Fibroblast of the aortic adventitia (primary cell): ENCODE measurements at regions not wholly inside any gene's neighbourhood (a gene's known extent, or its start where the extent isn't known, plus 50 kb on each side); places are given as distances from the start of the nearest gene placed in this dataset.
"Not testable (repeated sequence)": the region's sequence is repeated elsewhere in the genome, so short reads cannot be mapped to it uniquely, and the experiment has no call there.

Experiments
- DNase-seq: peaks from one replicate; pipeline ENCODE4 v3.0.0-alpha.2; 2010; ENCODE audit warnings: low read depth
- H3K4me3 ChIP-seq: 2 replicates; pipeline ENCODE4 v1.5.1; 2011; ENCODE audit warnings: low read depth, mild to moderate bottlenecking, control low read depth, low read length, moderate library complexity
- TF ChIP-seq, protein P1 (sequence below): IDR thresholded peaks from 2 replicates; pipeline ENCODE4 v1.5.1; 2011; ENCODE audit warnings: mild to moderate bottlenecking, low read length, control low read depth, inconsistent platforms; ENCODE audit not compliant: insufficient read depth

DNA sequence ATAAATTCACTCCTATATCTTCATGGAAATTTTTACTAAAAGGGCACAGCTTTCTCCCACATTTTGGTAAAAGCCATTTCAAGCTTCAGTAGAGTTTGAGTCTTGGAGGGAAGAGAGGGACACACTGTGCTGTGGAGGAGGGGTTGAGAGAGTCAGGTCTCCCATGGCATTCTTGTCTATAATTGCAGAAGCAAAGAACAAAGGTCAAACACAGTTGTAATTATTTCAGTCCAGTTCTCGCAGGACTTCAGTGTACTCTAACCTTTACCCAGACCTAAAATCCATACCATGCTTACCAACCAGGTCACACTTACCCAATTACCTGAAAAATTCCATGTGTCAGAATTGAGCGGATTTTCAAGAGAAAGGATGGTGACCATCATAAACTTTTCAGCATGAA is 298.4 kb downstream of the XPNPEP1 start:
- DNase-seq: no peak
- H3K4me3 ChIP-seq: no peak overlapping the region
- TF ChIP-seq, protein P1, sequence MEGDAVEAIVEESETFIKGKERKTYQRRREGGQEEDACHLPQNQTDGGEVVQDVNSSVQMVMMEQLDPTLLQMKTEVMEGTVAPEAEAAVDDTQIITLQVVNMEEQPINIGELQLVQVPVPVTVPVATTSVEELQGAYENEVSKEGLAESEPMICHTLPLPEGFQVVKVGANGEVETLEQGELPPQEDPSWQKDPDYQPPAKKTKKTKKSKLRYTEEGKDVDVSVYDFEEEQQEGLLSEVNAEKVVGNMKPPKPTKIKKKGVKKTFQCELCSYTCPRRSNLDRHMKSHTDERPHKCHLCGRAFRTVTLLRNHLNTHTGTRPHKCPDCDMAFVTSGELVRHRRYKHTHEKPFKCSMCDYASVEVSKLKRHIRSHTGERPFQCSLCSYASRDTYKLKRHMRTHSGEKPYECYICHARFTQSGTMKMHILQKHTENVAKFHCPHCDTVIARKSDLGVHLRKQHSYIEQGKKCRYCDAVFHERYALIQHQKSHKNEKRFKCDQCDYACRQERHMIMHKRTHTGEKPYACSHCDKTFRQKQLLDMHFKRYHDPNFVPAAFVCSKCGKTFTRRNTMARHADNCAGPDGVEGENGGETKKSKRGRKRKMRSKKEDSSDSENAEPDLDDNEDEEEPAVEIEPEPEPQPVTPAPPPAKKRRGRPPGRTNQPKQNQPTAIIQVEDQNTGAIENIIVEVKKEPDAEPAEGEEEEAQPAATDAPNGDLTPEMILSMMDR: no peak

DNA sequence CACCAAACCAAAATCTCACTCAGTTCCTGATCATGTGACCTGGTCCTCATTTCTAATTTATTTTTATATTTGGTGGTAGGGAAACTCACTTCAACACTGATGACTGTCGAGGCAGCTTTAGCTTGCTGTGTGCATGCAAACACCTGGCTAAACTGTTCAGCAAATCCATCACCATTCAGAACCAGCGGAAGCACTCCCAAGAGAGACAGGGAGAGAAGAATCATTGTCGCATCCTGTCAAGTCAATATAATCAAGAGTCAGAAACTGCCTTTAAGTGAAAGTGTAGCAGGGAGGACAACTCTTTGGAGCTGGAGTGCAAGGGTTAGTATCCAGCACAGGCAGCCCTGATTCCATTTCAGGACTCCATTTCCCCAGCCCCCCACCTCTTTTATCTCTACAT is 300.7 kb downstream of the XPNPEP1 start:
- no peak for DNase-seq
- TF ChIP-seq, protein P1: no peak
- no peak overlapping the region for H3K4me3 ChIP-seq

DNA sequence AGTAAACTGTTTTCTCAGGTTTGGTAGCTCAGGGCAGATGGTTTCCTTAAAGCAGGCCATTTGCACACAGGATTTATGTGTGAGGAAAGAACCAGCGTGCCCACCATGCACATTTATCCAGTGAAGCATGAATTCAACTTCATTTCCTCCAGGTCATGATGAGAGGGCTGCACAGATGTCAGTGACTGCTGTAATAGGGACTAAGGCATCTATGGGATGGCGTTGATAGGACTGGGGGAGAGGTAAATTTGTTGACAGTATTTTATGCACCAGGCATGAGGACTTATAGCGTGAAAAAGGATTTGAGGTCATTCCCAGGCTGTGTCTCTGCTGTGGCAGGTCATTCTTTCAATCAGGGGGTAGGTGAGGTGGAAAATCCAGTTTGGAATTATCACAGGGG is 302.9 kb downstream of the XPNPEP1 start:
- TF ChIP-seq, protein P1: no peak

DNA sequence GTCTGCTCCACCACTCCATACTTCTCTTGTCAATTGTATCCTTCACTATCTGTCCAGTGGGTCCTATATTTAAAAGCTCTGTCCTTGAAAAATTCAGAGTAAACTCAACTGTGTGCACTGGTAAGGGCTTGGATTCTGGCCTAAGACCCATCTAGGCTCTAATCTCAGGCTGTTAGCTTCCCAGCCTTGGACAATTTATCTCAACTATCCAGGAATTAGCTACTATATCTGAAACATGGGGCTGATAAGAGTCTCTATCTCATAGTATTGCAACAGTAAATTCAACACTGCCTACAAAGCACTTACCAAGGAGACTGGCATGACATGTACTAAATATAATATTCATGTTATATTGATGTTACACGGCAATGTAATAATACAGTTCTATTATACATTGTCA is 303.4 kb downstream of the XPNPEP1 start:
- H3K4me3 ChIP-seq: no peak overlapping the region
- DNase-seq: no peak
- TF ChIP-seq, protein P1: no peak

More for the DNA sequence above, 302.9 kb downstream of the XPNPEP1 start:
- no peak overlapping the region for H3K4me3 ChIP-seq
- DNase-seq: no peak

DNA sequence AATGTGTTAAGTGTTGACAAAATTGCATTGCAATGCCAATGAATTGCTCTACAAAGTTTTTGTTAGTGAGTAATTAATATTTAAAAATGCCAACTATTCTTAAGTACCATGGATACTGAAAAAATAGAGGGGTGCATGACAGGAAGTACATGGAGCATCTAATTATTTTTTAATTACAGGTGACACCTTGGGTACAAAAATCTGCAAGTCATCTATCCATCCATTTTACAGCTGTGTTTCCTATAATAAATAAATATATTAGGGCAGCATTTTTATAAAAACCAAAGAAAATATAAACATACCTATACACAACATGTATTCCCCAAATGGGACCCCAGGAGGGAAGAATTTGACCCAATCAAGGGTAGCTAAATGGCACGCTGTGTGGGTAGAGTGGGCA is 304.6 kb downstream of the XPNPEP1 start:
- H3K4me3 ChIP-seq: no peak overlapping the region
- TF ChIP-seq, protein P1: no peak
- DNase-seq: no peak

DNA sequence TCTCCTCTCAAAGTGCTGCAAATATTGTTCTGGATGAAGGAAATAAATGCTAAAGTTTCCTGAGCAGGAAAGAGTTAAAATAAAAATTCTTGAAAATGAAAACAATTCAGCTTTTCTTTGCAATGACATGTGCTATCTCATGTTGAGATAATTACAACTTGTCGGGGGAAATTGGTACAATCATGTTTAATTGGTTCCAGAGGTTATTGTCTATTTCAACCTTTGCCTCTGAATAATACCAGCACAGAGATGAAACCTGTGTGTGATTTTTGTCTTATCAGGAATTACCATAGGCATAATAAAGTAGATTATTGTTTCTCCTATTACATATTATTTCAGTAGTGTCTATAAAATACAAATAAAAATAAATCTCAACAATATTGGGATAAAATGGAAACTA is 305.0 kb downstream of the XPNPEP1 start:
- H3K4me3 ChIP-seq: no peak overlapping the region
- DNase-seq: no peak
- TF ChIP-seq, protein P1: no peak

DNA sequence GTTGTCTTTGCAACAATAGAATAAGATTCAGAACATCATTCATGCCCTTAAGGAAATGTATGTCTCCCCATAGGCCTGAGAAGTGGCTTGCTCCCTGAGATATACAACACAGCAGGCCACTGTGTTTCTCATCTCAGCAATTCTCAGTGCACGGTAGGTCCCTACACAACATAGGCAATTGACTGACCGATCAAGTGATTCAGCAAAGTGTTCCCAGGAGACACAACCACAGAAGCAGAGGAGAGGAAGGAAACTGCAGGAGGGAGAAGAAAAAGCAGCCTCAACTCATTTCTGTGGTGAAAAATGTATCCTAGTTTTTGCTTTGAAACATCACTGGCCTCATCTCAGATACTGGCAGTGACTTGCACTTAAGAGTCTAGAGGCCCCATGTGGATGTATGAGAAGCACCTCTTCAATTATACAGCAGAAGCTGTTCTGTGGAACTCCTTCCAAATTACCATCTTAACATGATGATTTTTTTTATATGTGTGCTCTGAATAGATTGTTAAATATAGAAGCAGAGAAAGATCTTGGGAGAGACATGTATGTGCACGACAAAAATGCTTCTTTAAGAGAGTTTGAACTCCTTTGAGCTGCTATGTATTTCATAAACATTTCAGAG is 306.8 kb downstream of the XPNPEP1 start:
- TF ChIP-seq, protein P1: no peak
- no peak overlapping the region for H3K4me3 ChIP-seq
- DNase-seq: no peak

DNA sequence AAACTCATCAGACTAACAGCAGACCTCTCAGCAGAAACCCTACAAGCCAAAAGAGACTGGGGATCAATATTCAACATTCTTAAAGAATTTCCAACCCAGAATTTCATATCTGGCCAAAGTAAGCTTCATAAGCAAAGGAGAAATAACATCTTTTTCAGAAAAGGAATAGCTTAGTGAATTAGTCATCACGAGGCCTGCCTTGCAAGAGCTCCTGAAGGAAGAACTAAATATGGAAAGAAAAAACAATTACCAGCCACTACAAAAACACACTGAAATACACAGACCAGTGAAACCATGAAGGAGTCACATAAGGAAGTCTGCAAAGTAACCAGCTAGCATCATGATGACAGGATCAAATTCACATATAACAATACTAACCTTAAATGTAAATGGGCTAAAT is 328.0 kb downstream of the XPNPEP1 start:
- H3K4me3 ChIP-seq, DNase-seq: not testable (repeated sequence)
